ENCODE measurements at regions not wholly inside any gene's neighbourhood (a gene's known extent, or its start where the extent isn't known, plus 50 kb on each side); places are given as distances from the start of the nearest gene placed in this dataset.
"Not testable (repeated sequence)": the region's sequence is repeated elsewhere in the genome, so short reads cannot be mapped to it uniquely, and the experiment has no call there.

DNA sequence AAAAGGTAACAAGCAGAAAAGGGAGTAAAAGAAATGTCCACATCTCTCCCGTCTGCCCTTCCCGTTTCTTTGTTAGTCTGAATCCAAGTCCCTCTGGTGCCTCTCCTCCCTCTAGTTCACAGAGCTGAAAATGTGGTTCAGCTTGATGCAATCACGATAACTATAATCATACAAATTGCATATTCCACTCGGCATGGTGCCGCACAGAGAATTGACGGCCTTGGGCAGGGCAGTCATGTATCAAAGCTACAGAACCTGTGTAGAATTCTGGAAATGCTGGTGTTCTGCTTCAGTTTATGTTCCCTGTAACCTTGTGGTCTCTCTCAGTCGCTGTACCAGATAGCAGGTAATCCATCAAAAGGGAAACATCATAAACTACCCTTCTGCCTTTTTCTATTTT, 562.9 kb upstream of the CBLB start:
- ChIA-PET POLR2A (interaction anchor here (1.0 kb wide), 1 partner anchor 136 kb away, joined by 3 read pairs; no protein-coding TSS in a partner anchor), CTCF (interaction anchor here (1.8 to 2.0 kb wide), 2 partner anchors 15 to 178 kb away, joined by 4 to 8 read pairs; no protein-coding TSS in a partner anchor)

DNA sequence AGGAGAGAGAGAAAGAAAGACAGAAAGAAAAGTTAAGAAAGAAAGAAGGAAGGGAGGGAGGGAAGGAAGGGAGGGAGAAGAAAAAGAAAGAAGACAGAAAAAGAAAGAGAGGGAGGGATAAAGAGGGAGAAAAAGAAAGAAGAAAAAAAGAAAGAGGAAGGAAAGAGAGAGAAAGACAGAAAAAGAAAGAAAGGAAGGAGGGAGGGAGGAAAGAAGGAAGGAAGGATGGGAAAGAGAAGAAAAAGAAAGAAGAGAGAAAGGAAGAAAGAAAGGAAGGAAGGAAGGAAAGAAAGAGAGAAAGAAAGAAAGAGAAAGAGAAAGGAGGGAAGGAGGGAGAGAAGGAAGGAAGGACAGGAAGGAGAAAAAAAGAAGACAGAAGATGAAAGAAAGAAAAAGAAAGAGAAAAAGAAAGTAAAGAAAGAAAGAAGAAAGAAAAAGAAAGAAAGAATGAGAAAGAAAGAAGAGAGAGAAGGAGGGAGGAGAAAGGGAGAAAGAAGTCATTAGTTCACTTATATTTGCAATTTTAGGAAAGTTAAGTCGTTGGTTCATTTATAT, 567.2 kb upstream of the CBLB start:
- DNase-seq (no peak), ATAC-seq (no peak)
- CTCF ChIA-PET: no interaction called here
- Mint-ChIP-seq H3K27me3 (no peaks in the 10 kb centered on the region), H3K4me3 (no peak overlapping the region), H3K36me3 (ENCODE audit: low read depth) (peaks cover 5% of the 10 kb centered on the region), H3K27ac (no peak overlapping the region), H3K4me1 (peaks cover 4% of the 10 kb centered on the region), H3K9me3 (ENCODE audit: low read depth) (no peaks in the 10 kb centered on the region)
- POLR2A ChIA-PET: no interaction called here
- intact Hi-C loops (cut with DNase I, micrococcal nuclease): no loop called here

More for the DNA sequence above, 562.9 kb upstream of the CBLB start:
- Mint-ChIP-seq H3K27me3 (no peaks in the 10 kb centered on the region), H3K4me1 (peaks cover 25% of the 10 kb centered on the region), H3K4me3 (no peak overlapping the region), H3K9me3 (ENCODE audit: low read depth) (no peaks in the 10 kb centered on the region), H3K36me3 (ENCODE audit: low read depth) (peaks cover 18% of the 10 kb centered on the region), H3K27ac (no peak overlapping the region)
- ATAC-seq: no peak
- DNase-seq: no peak
- intact Hi-C loops (cut with DNase I, micrococcal nuclease): no loop called here

DNA sequence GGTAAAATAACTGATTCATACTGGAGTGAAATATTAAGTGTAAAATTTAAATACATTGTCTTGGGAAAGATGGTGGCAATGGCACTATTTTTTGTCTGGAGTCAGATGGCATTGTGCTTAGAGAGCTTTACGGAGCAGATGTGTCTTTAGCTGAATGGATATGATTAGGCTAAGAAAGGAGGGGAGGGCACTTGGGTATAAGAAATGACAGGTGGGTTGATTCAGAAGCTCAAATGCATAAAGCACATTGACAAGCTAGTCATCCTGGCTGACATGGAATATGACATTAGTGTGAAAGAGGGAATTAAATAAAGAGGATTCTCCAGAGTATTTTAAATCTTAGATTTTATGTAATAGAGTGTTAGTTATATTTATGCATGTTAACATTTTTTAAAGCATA, 570.1 kb upstream of the CBLB start:
- DNase-seq (no peak), ATAC-seq (no peak)
- intact Hi-C loops (cut with DNase I, micrococcal nuclease): no loop called here
- peaks cover 5% of the 10 kb centered on the region for H3K36me3 Mint-ChIP-seq (ENCODE audit: low read depth)
- ChIA-PET POLR2A (no interaction called here), CTCF (interaction anchor here (0.5 to 1.0 kb wide), 3 partner anchors 8 to 568 kb away, joined by 3 to 7 read pairs (median 3); no protein-coding TSS in a partner anchor)
- peaks cover 5% of the 10 kb centered on the region for H3K4me1 Mint-ChIP-seq
- H3K9me3 Mint-ChIP-seq (ENCODE audit: low read depth): no peaks in the 10 kb centered on the region
- no peak overlapping the region for H3K27ac Mint-ChIP-seq
- no peak overlapping the region for H3K4me3 Mint-ChIP-seq
- H3K27me3 Mint-ChIP-seq: no peaks in the 10 kb centered on the region

DNA sequence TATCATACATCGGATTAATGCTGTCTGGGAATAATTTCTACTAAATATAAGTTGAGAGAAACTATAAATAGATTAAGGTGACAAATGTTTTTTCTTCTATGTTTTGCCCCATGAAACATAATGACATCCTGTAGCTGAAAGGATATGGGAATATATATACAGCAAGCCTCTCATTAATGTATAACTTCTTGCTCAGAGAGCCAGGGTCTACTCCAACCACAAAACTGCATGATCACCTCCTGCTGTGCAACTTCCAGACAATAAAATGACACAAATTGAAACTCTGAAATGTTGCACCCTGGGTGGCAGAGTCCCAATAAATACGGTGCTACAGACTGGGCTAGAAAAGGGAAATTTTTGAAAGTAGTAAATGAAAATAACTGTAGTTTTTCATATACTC, 571.9 kb upstream of the CBLB start:
- H3K27me3 Mint-ChIP-seq: no peaks in the 10 kb centered on the region
- H3K4me3 Mint-ChIP-seq: no peak overlapping the region
- intact Hi-C loops (cut with DNase I, micrococcal nuclease): no loop called here
- H3K4me1 Mint-ChIP-seq: peaks cover 9% of the 10 kb centered on the region
- no peak overlapping the region for H3K27ac Mint-ChIP-seq
- H3K9me3 Mint-ChIP-seq (ENCODE audit: low read depth): no peaks in the 10 kb centered on the region
- ChIA-PET CTCF (interaction anchor here (1.1 kb wide), 1 partner anchor 12 kb away, joined by 3 read pairs; no protein-coding TSS in a partner anchor), POLR2A (no interaction called here)
- ATAC-seq (no peak), DNase-seq (no peak)
- H3K36me3 Mint-ChIP-seq (ENCODE audit: low read depth): peaks cover 3% of the 10 kb centered on the region

DNA sequence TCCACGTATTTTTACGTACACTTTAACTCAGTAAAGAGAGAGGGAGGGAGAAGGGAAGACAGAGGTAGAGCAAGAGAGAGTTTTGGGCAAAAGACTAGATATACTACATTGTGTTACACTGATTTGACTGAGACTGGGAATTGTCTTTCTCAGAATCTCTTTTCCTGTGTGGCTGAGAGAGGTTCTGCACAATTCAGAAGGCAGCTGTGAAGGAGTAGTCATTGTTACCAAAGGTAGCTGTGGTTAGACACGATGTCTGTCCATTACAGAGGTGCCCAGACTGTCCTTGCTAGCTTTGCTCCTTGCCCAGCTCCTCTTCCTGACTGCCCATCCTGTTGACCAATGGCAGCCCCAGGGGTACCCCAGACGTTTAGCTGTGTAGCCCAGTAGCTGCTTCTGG, 577.5 kb upstream of the CBLB start:
- Mint-ChIP-seq H3K27ac (no peak overlapping the region), H3K36me3 (ENCODE audit: low read depth) (peaks cover 12% of the 10 kb centered on the region), H3K9me3 (ENCODE audit: low read depth) (peaks cover 14% of the 10 kb centered on the region), H3K27me3 (no peaks in the 10 kb centered on the region), H3K4me1 (peaks cover 23% of the 10 kb centered on the region), H3K4me3 (no peak overlapping the region)
- ATAC-seq (peak; percentile 55), DNase-seq (no peak)
- ChIA-PET POLR2A (no interaction called here), CTCF (interaction anchor here (0.6 to 1.6 kb wide), 5 partner anchors 10 to 163 kb away, joined by 3 to 5 read pairs (median 4); no protein-coding TSS in a partner anchor)
- intact Hi-C loops (cut with DNase I, micrococcal nuclease): no loop called here

GRCh38 chr3:106447723-106448301, 579.0 kb upstream of the CBLB start:
- no peak for ATAC-seq
- H3K9me3 Mint-ChIP-seq (ENCODE audit: low read depth): peaks cover 14% of the 10 kb centered on the region
- no peak for DNase-seq
- CTCF ChIA-PET: interaction anchor here (0.6 kb wide), 1 partner anchor 145 kb away, joined by 4 read pairs; no protein-coding TSS in a partner anchor
- intact Hi-C loops (cut with DNase I, micrococcal nuclease): no loop called here
- no peak overlapping the region for H3K27ac Mint-ChIP-seq
- H3K4me3 Mint-ChIP-seq: no peak overlapping the region
- H3K27me3 Mint-ChIP-seq: no peaks in the 10 kb centered on the region
- H3K36me3 Mint-ChIP-seq (ENCODE audit: low read depth): peaks cover 12% of the 10 kb centered on the region
- peaks cover 23% of the 10 kb centered on the region for H3K4me1 Mint-ChIP-seq
- POLR2A ChIA-PET: no interaction called here

- CTCF ChIA-PET: interaction anchor here (0.7 kb wide), 1 partner anchor 162 kb away, joined by 3 read pairs; no protein-coding TSS in a partner anchor
- peak; percentile 14 for DNase-seq
Observed at GRCh38 chr3:106448372-106448966, 579.7 kb upstream of the CBLB start.

GRCh38 chr3:106452096-106452495, 583.3 kb upstream of the CBLB start:
- no peak for DNase-seq
- H3K9me3 Mint-ChIP-seq (ENCODE audit: low read depth): peaks cover 14% of the 10 kb centered on the region
- no peak overlapping the region for H3K27ac Mint-ChIP-seq
- H3K27me3 Mint-ChIP-seq: no peaks in the 10 kb centered on the region
- ChIA-PET POLR2A (no interaction called here), CTCF (interaction anchor here (1.3 kb wide), 1 partner anchor 18 kb away, joined by 3 read pairs; no protein-coding TSS in a partner anchor)
- H3K36me3 Mint-ChIP-seq (ENCODE audit: low read depth): peaks cover 12% of the 10 kb centered on the region
- intact Hi-C loops (cut with DNase I, micrococcal nuclease): no loop called here
- no peak for ATAC-seq
- no peak overlapping the region for H3K4me3 Mint-ChIP-seq
- H3K4me1 Mint-ChIP-seq: peaks cover 16% of the 10 kb centered on the region

More at GRCh38 chr3:106448372-106448966, 579.7 kb upstream of the CBLB start:
- H3K27ac Mint-ChIP-seq; POLR2A ChIA-PET; H3K27me3 Mint-ChIP-seq; H3K4me3 Mint-ChIP-seq; ATAC-seq; intact Hi-C loops (cut with DNase I, micrococcal nuclease): not testable (repeated sequence)
- Mint-ChIP-seq H3K9me3 (ENCODE audit: low read depth) (peaks cover 14% of the 10 kb centered on the region), H3K4me1 (peaks cover 23% of the 10 kb centered on the region), H3K36me3 (ENCODE audit: low read depth) (peaks cover 12% of the 10 kb centered on the region)

DNA sequence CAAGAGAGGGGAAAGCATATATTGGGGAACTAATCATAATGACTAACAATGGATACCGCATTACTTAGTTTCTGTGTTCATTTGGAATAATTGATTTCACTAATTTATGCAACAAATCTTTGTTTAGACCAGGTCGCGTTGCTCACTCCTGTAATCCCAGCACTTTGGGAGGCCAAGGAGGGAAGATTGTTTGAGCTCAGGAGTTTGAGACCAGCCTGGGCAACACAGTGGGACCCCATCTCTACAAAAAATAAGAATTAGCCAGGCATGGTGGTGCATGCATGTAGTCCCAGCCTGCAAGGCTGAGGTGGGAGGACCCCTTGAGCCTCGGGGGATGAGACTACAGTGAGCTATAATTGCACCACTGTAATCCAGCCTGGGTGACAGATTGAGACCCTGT, 585.7 kb upstream of the CBLB start:
- H3K4me1 Mint-ChIP-seq: peaks cover 15% of the 10 kb centered on the region
- intact Hi-C loops (cut with DNase I, micrococcal nuclease): no loop called here
- ChIA-PET CTCF (no interaction called here), POLR2A (no interaction called here)
- no peaks in the 10 kb centered on the region for H3K27me3 Mint-ChIP-seq
- H3K36me3 Mint-ChIP-seq (ENCODE audit: low read depth): no peaks in the 10 kb centered on the region
- ATAC-seq (no peak), DNase-seq (no peak)
- no peak overlapping the region for H3K4me3 Mint-ChIP-seq
- H3K27ac Mint-ChIP-seq: no peak overlapping the region
- H3K9me3 Mint-ChIP-seq (ENCODE audit: low read depth): no peaks in the 10 kb centered on the region

- Mint-ChIP-seq H3K36me3 (ENCODE audit: low read depth) (no peaks in the 10 kb centered on the region), H3K27ac (peak overlapping the region; percentile 1), H3K27me3 (no peaks in the 10 kb centered on the region), H3K9me3 (ENCODE audit: low read depth) (peaks cover 5% of the 10 kb centered on the region), H3K4me3 (no peak overlapping the region), H3K4me1 (peaks cover 15% of the 10 kb centered on the region)
- ChIA-PET POLR2A (interaction anchor here (1.2 kb wide), 1 partner anchor 29 kb away, joined by 5 read pairs; no protein-coding TSS in a partner anchor), CTCF (interaction anchor here (0.6 to 1.1 kb wide), 3 partner anchors 27 to 575 kb away, joined by 3 to 5 read pairs (median 3); no protein-coding TSS in a partner anchor)
- DNase-seq (peak; percentile 56), ATAC-seq (peak; percentile 99)
- intact Hi-C loops (cut with DNase I, micrococcal nuclease): no loop called here
Observed at GRCh38 chr3:106457281-106458180, 588.7 kb upstream of the CBLB start.

DNA sequence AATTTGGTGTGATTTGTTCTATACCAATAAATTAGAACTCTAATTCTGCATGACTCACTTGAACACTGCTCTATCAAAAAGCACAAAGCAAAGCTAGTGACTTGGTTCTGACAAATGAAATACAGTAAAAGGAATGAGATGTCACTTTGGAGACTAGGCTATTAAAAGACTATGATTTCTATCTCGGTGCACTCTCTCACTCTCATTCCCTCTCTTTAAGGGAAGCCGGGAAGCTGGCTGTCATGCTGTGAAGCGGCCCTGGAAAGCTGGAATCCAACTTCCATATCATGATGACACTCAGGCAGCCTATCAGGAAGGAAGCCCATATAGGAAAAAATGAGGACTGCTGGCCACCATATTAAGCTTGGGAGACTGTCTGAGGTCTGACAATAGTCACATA, 590.1 kb upstream of the CBLB start:
- no peak for DNase-seq
- peaks cover 5% of the 10 kb centered on the region for H3K9me3 Mint-ChIP-seq (ENCODE audit: low read depth)
- no peak overlapping the region for H3K27ac Mint-ChIP-seq
- H3K27me3 Mint-ChIP-seq: no peaks in the 10 kb centered on the region
- no peak for ATAC-seq
- intact Hi-C loops (cut with DNase I, micrococcal nuclease): no loop called here
- H3K36me3 Mint-ChIP-seq (ENCODE audit: low read depth): no peaks in the 10 kb centered on the region
- CTCF ChIA-PET: interaction anchor here (0.5 kb wide), 1 partner anchor 166 kb away, joined by 3 read pairs; no protein-coding TSS in a partner anchor
- POLR2A ChIA-PET: no interaction called here
- peaks cover 15% of the 10 kb centered on the region for H3K4me1 Mint-ChIP-seq
- H3K4me3 Mint-ChIP-seq: no peak overlapping the region
